Muscle of arm (tissue), 1 donor: ENCODE measurements at regions not wholly inside any gene's neighbourhood (a gene's known extent, or its start where the extent isn't known, plus 50 kb on each side); places are given as distances from the start of the nearest gene placed in this dataset.
A peak's percentile ranks its signal among the peaks of the same experiment; 100 is the strongest.
"Not testable (repeated sequence)": the region's sequence is repeated elsewhere in the genome, so short reads cannot be mapped to it uniquely, and the experiment has no call there.

Source experiments
- DNase-seq: peaks from one replicate; pipeline ENCODE4 v3.0.0-alpha.2; 2013

DNA sequence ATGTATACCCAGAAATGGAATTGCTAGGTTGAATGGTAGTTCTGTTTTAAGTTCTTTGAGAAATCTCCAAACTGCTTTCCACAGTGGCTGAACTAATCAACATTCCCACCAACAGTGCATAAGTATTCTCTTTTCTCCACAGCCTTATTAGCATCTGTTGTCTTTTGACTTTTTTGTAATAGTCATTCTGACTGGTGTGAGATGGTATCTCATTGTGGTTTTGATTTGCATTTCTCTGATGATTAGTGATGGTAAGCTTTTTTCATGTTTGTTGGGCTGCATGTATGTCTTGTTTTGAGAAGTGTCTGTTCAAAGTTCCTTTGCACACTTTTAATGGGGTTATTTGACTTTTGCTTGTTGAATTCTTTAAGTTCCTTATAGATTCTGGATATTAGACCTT is 52.4 kb upstream of the EHHADH start:
- DNase-seq, result not testable (repeated sequence)

DNA sequence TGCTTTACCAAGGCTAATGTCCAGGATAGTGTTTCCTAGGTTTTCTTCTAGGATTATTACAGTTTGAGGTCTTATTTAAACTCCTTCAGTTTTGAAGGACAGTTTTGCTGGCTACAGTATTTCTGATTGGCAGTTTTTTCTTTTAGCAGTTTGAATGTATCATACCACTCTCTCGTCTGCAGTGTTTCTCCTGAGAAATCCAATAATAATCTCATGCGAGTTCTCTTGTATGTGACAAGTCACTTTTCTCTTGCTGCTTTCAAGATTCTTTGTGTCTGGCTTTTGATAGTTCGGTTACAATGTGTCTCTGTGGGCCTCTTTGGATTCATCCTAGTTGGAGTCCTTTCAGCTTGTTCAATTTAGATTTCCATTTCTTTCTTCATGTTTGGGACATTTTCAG is 53.0 kb upstream of the EHHADH start:
- no peak for DNase-seq

DNA sequence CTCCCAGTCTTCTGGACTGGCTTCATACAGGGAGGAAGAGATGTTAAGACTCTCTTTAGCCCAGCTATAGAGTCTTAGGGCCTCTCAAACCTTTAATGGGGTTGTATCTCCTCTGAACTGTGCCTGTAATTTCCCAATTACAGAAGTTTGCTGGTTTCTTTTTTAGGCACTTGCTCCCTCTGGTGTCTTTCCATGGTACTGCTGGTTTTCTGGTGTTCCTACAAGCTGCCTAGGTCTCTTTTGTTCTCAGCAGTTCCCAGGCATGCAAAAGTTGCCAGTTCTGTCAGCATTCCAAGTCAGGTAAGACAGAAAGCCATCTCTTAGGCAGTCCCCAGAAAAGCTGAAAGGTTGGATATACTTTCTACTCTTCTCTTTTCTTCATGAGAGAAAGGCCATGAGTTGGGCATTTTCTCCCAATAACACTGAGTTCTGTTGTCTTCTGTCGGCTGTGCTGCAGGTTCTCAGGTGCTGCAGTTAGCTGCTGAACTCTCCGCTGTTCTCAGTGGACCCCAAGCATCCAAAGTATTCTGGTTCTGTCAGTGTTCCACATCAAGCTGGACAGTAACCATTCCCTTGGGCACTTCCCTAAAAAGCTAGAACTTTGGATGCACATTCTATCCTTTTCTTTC is 54.4 kb upstream of the EHHADH start:
- DNase-seq, result peak; percentile 14

DNA sequence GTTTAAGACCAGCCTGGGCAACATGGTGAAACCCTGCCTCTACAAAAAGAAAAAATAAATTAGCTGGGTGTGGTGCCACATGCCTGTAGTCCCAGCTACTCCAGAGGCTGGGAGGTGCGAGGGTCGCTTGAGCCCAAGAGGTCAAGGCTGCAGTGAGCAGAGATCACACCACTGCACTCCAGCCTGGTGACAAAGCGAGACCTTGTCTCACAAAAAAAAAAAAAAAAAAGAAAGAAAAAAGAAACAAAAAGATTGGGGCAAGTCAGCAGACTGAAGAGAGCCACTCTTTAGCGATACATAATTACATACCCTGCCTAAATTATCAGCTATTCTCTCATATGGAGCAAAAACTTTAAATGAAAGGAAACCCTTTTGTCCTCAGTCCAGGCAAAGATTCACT is 53.6 kb upstream of the MAP3K13 start:
- no peak for DNase-seq

DNA sequence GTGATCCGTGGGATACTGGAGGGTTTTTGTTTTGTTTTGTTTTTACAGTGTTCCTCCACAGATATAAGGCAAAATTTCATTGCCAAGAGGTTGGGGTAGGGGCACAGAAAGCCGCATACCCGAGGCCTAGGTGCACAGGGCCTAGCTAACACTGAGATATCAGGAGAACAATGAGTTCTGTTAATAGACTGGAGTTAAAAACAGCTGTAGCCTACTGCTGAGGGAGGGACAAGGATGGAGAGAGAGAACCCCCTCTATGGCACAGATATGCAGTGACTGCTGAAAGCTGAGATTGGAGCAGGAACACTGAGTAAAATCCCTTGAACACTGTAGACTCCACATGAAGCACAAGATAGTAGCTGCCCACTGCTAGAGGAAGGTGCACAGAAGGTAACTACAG is 53.1 kb upstream of the MAP3K13 start:
- no peak for DNase-seq

DNA sequence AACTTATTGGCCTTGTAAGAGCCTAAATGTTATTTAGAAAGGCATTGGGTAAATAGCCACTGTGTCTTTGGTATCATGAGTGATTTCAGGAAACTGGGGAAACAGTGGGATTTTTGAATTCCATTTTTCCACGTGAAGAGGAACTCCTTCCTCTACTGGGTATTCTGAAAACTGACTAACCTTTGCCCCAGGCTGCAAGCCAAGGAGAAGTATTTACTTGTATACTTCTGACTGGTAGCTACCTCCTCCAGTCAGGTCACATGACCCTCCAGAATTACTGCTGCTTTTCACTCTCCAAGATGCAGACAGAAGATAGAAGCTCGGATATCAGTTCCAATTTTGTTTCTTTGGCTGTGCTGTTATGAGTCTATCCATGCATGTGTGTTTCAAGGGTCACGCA is 50.9 kb upstream of the MAP3K13 start:
- no peak for DNase-seq
